Panc1 (cell line): ENCODE measurements at regions not wholly inside any gene's neighbourhood (a gene's known extent, or its start where the extent isn't known, plus 50 kb on each side); places are given as distances from the start of the nearest gene placed in this dataset.

Experiments
- ATAC-seq: fragments of 200-7000 bp; cut with Tn5 transposase; 2 replicates; pipeline ENCODE4 v1.9.1; 2020; ENCODE audit warnings: mild to moderate bottlenecking, moderate library complexity
- BruUV-seq: library from RNA; stranded (reverse); fragments of 400-500 nt; replicated peaks from 2 replicates; lab custom pipeline; 2021; lab: Mats Ljungman, UMichigan
- CTCF ChIA-PET: fragments of 300-600 bp; sonication (Branson Sonifier 250); formaldehyde crosslinking; loops from one replicate; lab custom pipeline; 2022; ENCODE audit warnings: antibody characterized with exemption; lab: Charles Lee
- POLR2A ChIA-PET: fragments of 300-600 bp; sonication (Branson Sonifier 250); formaldehyde crosslinking; loops from one replicate; lab custom pipeline; 2022; ENCODE audit warnings: antibody characterized with exemption; lab: Charles Lee
- DNase-seq: peaks from one replicate; pipeline ENCODE4 v3.0.0-alpha.2; 2010; ENCODE audit warnings: low read depth, low spot score
- H3K27ac ChIP-seq: 2 replicates; pipeline ENCODE4 v1.5.1; 2011; ENCODE audit warnings: mild to moderate bottlenecking, low read length, inconsistent platforms
- H3K27me3 ChIP-seq: fragments of 200-500 bp; sonication (Bioruptor generic); 2 replicates; pipeline ENCODE4 v1.6.0; 2014; ENCODE audit warnings: low read length, inconsistent platforms; ENCODE audit not compliant: control insufficient read depth, insufficient read depth
- H3K36me3 ChIP-seq: fragments of 200-500 bp; sonication (Bioruptor generic); 2 replicates; pipeline ENCODE4 v1.5.1; 2014; ENCODE audit warnings: inconsistent platforms, mild to moderate bottlenecking, low read length, moderate library complexity; ENCODE audit not compliant: control insufficient read depth, insufficient read depth
- H3K4me1 ChIP-seq: 2 replicates; pipeline ENCODE4 v1.5.1; 2011; ENCODE audit warnings: inconsistent platforms, mild to moderate bottlenecking, low read length, moderate library complexity; ENCODE audit not compliant: control insufficient read depth, insufficient read depth
- H3K4me3 ChIP-seq, 2 experiments: 2 replicates each; pipeline ENCODE4 v1.5.1; 2011 to 2012; ENCODE audit warnings: low read depth in 2 of 2, low read length in 2 of 2, mild to moderate bottlenecking in 2 of 2, inconsistent platforms in 1 of 2, moderate library complexity in 1 of 2
- H3K9me3 ChIP-seq: fragments of 200-500 bp; sonication (Bioruptor generic); 2 replicates; pipeline ENCODE4 v1.5.1; 2014; ENCODE audit warnings: low read depth, mild to moderate bottlenecking, inconsistent platforms, low read length, moderate library complexity; ENCODE audit not compliant: control insufficient read depth, insufficient read depth
- CTCF ChIP-seq: fragments of 450-650 bp; IDR thresholded peaks from 2 replicates; pipeline ENCODE4 v1.5.1; 2017; ENCODE audit warnings: mild to moderate bottlenecking
- POLR2AphosphoS5 ChIP-seq: IDR thresholded peaks from 2 replicates; pipeline ENCODE4 v1.6.1; 2012; ENCODE audit warnings: mild to moderate bottlenecking, low read depth, low read length, moderate library complexity
- SIN3A ChIP-seq: IDR thresholded peaks from 2 replicates; pipeline ENCODE4 v1.6.1; 2012; ENCODE audit warnings: low read depth, mild to moderate bottlenecking, low read length, moderate library complexity, borderline replicate concordance; ENCODE audit not compliant: insufficient read depth
- TCF7L2 ChIP-seq: IDR thresholded peaks from 2 replicates; pipeline ENCODE4 v1.6.1; 2011; ENCODE audit warnings: mild to moderate bottlenecking, low read depth, low read length, inconsistent platforms
- in situ Hi-C: cut with HindIII; loops from 2 replicates; pipeline ENCODE4 v1.10.0; 2016; ENCODE audit warnings: low sequenced_read_pairs, low pct_unique_long_range_greater_than_20kb
- intact Hi-C: fragments of 100-400 bp; cut with micrococcal nuclease; formaldehyde crosslinking; loops from one replicate; pipeline ENCODE4 v1.10.0; 2022; ENCODE audit not compliant: unreplicated experiment
- TF ChIP-seq, protein P1 (sequence below), 2 experiments: IDR thresholded peaks; 2 replicates each; pipeline ENCODE4 v1.6.1; 2011 to 2012; ENCODE audit warnings: low read depth in 2 of 2, control low read depth in 1 of 2, low read length in 1 of 2, mild to moderate bottlenecking in 1 of 2, moderate library complexity in 1 of 2; ENCODE audit not compliant: insufficient read depth in 1 of 2

- ChIA-PET POLR2A (no interaction called here), CTCF (no interaction called here)
- no peaks in the 10 kb centered on the region for H3K9me3 ChIP-seq
- in situ Hi-C loops, result no loop called here
- H3K36me3 ChIP-seq, result no peaks in the 10 kb centered on the region
- intact Hi-C loops, result no loop called here
- H3K27ac ChIP-seq, result no peak overlapping the region
- no peak overlapping the region for H3K4me3 ChIP-seq
- no peaks in the 10 kb centered on the region for H3K4me1 ChIP-seq
- no peak for ATAC-seq
- DNase-seq, result no peak
- TF ChIP-seq, protein P1, sequence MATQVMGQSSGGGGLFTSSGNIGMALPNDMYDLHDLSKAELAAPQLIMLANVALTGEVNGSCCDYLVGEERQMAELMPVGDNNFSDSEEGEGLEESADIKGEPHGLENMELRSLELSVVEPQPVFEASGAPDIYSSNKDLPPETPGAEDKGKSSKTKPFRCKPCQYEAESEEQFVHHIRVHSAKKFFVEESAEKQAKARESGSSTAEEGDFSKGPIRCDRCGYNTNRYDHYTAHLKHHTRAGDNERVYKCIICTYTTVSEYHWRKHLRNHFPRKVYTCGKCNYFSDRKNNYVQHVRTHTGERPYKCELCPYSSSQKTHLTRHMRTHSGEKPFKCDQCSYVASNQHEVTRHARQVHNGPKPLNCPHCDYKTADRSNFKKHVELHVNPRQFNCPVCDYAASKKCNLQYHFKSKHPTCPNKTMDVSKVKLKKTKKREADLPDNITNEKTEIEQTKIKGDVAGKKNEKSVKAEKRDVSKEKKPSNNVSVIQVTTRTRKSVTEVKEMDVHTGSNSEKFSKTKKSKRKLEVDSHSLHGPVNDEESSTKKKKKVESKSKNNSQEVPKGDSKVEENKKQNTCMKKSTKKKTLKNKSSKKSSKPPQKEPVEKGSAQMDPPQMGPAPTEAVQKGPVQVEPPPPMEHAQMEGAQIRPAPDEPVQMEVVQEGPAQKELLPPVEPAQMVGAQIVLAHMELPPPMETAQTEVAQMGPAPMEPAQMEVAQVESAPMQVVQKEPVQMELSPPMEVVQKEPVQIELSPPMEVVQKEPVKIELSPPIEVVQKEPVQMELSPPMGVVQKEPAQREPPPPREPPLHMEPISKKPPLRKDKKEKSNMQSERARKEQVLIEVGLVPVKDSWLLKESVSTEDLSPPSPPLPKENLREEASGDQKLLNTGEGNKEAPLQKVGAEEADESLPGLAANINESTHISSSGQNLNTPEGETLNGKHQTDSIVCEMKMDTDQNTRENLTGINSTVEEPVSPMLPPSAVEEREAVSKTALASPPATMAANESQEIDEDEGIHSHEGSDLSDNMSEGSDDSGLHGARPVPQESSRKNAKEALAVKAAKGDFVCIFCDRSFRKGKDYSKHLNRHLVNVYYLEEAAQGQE (IDR thresholded peaks at IDR 0.05; ENCODE audit: insufficient read depth in 1 of 2, low read depth in 2 of 2, low read length in 1 of 2), result no peak
- H3K27me3 ChIP-seq, result no peaks in the 10 kb centered on the region
- no TSS peak for BruUV-seq
These were observed 52.8 kb upstream of the SLC66A3 start for GRCh38 chr2:11102466-11102865.

DNA sequence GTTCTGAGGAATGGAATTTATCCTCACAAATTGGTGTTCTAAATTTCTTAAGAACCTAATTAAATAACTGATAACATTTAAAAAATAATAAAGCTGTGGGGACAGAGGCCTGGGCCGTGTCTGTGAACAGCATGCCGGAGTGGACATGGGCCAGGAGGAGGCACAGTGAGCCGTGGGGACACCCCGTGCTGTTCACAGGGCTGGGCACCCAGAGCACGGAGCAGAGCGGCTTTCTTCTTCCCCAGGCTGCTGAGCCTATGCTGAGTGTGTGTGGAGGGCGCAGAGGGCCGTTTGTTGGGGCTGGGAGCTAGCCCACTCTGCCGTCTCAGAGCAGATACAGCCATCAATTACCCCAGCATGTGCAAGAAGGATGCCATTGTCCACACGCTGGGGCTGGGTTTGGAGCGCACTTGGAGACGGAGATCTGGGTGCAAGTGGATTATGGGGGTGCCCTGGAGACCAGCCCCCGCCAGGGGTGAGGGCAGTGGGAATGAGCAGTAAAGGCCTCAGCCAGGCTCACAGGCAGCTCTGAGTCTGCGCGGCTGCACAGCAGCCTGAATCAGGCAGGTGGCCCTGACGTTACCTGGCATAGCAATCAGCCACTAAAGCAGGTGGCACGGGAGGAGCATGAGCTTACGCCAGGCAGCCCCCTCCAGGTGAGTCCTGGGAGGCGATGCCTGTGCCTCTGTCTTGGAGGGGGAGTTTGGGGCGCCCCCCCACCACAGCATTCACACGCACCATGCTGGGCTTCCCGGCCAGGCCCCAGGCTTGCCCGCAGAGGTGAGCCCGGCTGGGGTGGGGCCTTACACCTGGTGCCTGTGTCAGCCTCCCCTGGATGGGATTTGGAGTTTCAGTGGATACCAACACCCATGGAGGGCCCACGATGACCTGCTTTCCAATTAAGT, 52.1 kb upstream of the SLC66A3 start:
- TF ChIP-seq CTCF (no peak), SIN3A (no peak), TCF7L2 (no peak)
- ATAC-seq, result no peak
- DNase-seq, result no peak
- Histone ChIP-seq H3K27me3 (no peaks in the 10 kb centered on the region), H3K27ac (no peak overlapping the region), H3K4me3 (no peak overlapping the region), H3K9me3 (no peaks in the 10 kb centered on the region), H3K4me1 (no peaks in the 10 kb centered on the region), H3K36me3 (no peaks in the 10 kb centered on the region)
- ChIA-PET CTCF (no interaction called here), POLR2A (no interaction called here)
- no TSS peak for BruUV-seq
- in situ Hi-C loops, result no loop called here
- intact Hi-C loops, result no loop called here

DNA sequence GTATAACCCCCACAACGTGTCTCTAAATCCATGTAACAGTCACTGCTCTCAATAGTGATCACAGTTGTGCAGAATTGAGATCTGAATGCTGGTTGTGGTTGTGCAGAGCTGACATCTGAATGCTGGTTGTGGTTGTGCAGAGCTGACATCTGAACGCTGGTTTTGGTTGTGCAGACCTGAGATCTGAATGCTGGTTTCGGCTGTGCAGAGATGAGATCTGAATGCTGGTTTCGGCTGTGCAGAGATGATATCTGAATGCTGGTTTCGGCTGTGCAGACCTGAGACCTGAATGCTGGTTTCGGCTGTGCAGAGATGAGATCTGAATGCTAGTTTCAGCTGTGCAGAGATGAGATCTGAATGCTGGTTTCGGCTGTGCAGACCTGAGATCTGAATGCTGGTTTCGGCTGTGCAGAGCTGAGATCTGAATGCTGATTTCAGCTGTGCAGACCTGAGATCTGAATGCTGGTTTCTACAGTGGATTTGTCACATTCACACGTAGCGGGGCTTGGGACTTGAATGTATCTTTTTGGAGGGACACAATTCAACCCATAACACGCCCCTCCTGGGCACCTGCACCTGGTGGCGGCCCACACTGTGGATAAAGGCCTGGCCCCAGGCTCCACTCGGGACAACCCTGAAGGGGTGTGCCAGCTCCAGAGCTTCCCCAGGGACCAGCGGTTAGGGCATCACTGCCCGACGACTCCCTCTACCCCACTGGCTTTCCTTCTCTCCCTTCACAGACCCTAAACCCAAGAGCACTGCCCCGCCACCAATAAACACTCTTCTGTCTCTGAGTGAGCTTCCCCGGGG, 51.1 kb upstream of the SLC66A3 start:
- Histone ChIP-seq H3K27me3 (no peaks in the 10 kb centered on the region), H3K36me3 (no peaks in the 10 kb centered on the region), H3K27ac (no peak overlapping the region), H3K4me1 (no peaks in the 10 kb centered on the region), H3K4me3 (no peak overlapping the region), H3K9me3 (no peaks in the 10 kb centered on the region)
- CTCF ChIA-PET, result interaction anchor here (0.7 kb wide), 1 partner anchor 269 kb away, joined by 3 read pairs; no protein-coding TSS in a partner anchor
- POLR2A ChIA-PET, result no interaction called here
- BruUV-seq, result no TSS peak
- intact Hi-C loops, result no loop called here
- DNase-seq, result no peak
- no peak for TF ChIP-seq CTCF
- TF ChIP-seq, protein P1 (IDR thresholded peaks at IDR 0.05; ENCODE audit: insufficient read depth in 1 of 2, low read depth in 2 of 2, low read length in 1 of 2), result no peak
- no peak for TF ChIP-seq POLR2AphosphoS5
- no peak for TF ChIP-seq SIN3A
- no peak for TF ChIP-seq TCF7L2
- ATAC-seq, result no peak
- in situ Hi-C loops, result no loop called here
